ENCODE measurements at regions not wholly inside any gene's neighbourhood (a gene's known extent, or its start where the extent isn't known, plus 50 kb on each side); places are given as distances from the start of the nearest gene placed in this dataset.

DNA sequence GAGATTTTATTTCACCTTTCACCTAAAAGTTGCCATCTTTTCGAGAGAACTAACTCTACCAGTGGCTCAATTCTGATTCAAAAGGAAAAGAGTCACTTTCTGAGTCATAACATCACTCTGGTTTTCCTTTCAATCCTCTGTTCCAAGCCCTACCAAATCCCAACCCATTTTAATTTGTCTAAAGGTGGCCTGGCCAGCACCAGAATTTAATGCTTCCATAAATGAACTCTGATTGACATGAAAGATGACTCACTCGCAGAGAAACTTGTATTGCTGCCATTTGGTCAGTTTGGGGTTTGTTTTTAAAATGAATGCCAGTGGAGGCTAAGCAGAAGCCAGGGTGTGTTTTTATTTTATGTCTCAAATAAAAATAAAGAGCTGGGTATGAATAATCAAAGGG lies 117.4 kb upstream of the SOX5 start:
- H2AFZ ChIP-seq (ENCODE audit: insufficient read depth, low read depth, low read length, poor library complexity, severe bottlenecking): no peak overlapping the region
- H3K9me3 ChIP-seq (ENCODE audit: control extremely low read depth in 1 of 3, control insufficient read depth in 2 of 3, insufficient read depth in 1 of 3, low read length in 2 of 3): no peaks in the 10 kb centered on the region
- ChIA-PET POLR2A (no interaction called here), CTCF (no interaction called here)
- Mint-ChIP-seq H3K4me3 (no peak overlapping the region), H3K4me1 (no peaks in the 10 kb centered on the region), H3K9me3 (ENCODE audit: insufficient read depth) (no peaks in the 10 kb centered on the region), H3K27ac (no peak overlapping the region), H3K27me3 (no peaks in the 10 kb centered on the region)
- no peaks in the 10 kb centered on the region for H3K79me2 ChIP-seq (ENCODE audit: control insufficient read depth, insufficient read depth, low read length)
- H3K36me3 ChIP-seq (replicated peaks in 1 of 2; ENCODE audit: control extremely low read depth in 1 of 2, control insufficient read depth in 1 of 2, extremely low read depth in 1 of 2, insufficient read depth in 2 of 2, low read length in 1 of 2): no peaks in the 10 kb centered on the region
- H3K9ac ChIP-seq (ENCODE audit: low read length): no peak overlapping the region
- no peaks in the 10 kb centered on the region for H4K20me1 ChIP-seq (ENCODE audit: control insufficient read depth, insufficient read depth, low read length, poor library complexity, severe bottlenecking)
- intact Hi-C loops (cut with micrococcal nuclease): no loop called here
- H3K27me3 ChIP-seq (replicated peaks in 1 of 4; ENCODE audit: control extremely low read depth in 1 of 4, control insufficient read depth in 3 of 4, insufficient read depth in 4 of 4, low read length in 3 of 4): no peaks in the 10 kb centered on the region
- no peak overlapping the region for H3K27ac ChIP-seq (ENCODE audit: low read length in 2 of 2)
- no peak overlapping the region for H3K4me2 ChIP-seq (replicated peaks; ENCODE audit: low read depth, low read length, poor library complexity, severe bottlenecking)
- ATAC-seq (ENCODE audit: low read depth) (no peak), DNase-seq (no peak)
- no peaks in the 10 kb centered on the region for H3K4me1 ChIP-seq (ENCODE audit: control insufficient read depth in 2 of 2, insufficient read depth in 2 of 2, low read length in 2 of 2)
- TF ChIP-seq, protein P1, sequence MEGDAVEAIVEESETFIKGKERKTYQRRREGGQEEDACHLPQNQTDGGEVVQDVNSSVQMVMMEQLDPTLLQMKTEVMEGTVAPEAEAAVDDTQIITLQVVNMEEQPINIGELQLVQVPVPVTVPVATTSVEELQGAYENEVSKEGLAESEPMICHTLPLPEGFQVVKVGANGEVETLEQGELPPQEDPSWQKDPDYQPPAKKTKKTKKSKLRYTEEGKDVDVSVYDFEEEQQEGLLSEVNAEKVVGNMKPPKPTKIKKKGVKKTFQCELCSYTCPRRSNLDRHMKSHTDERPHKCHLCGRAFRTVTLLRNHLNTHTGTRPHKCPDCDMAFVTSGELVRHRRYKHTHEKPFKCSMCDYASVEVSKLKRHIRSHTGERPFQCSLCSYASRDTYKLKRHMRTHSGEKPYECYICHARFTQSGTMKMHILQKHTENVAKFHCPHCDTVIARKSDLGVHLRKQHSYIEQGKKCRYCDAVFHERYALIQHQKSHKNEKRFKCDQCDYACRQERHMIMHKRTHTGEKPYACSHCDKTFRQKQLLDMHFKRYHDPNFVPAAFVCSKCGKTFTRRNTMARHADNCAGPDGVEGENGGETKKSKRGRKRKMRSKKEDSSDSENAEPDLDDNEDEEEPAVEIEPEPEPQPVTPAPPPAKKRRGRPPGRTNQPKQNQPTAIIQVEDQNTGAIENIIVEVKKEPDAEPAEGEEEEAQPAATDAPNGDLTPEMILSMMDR (IDR thresholded peaks at IDR 0.05): no peak
- TF ChIP-seq EZH2 (IDR thresholded peaks at IDR 0.05; ENCODE audit: borderline replicate concordance, insufficient read depth, low read depth, low read length, poor library complexity, severe bottlenecking): no peak
- 89% methylated on average over 1 of the region's 2 CpGs for WGBS (ENCODE audit: insufficient coverage)
- no peak overlapping the region for H3K4me3 ChIP-seq (ENCODE audit: control extremely low read depth in 1 of 5, extremely low read depth in 1 of 5, insufficient read depth in 1 of 5, low read depth in 2 of 5, low read length in 4 of 5)

DNA sequence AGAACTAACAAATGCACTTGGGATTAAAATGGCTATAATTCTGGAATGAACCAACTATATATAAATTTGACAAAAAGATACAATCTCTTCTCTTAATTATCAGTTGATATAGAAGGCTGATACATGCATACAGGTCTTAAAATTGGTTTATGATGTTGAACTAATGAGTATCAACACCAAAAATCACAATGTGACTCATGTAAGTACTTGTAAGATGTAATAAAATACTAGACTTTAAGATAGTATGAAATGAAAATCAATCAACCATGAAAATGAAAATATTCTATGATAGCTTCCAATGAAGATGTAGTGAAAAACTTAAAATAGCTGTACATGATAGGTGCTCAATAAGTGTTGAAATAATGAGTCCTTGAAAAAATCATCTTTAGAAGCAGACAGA lies 116.6 kb upstream of the SOX5 start:
- intact Hi-C loops (cut with micrococcal nuclease): no loop called here

More for the DNA sequence above, 116.6 kb upstream of the SOX5 start:
- H3K9me3 Mint-ChIP-seq (ENCODE audit: insufficient read depth): no peaks in the 10 kb centered on the region
- POLR2A ChIA-PET: no interaction called here
- no peaks in the 10 kb centered on the region for H3K27me3 Mint-ChIP-seq
- DNase-seq: no peak
- H3K4me1 ChIP-seq (ENCODE audit: control insufficient read depth in 2 of 2, insufficient read depth in 2 of 2, low read length in 2 of 2): no peaks in the 10 kb centered on the region
- H2AFZ ChIP-seq (ENCODE audit: insufficient read depth, low read depth, low read length, poor library complexity, severe bottlenecking): no peak overlapping the region
- H3K9me3 ChIP-seq (ENCODE audit: control extremely low read depth in 1 of 3, control insufficient read depth in 2 of 3, insufficient read depth in 1 of 3, low read length in 2 of 3): no peaks in the 10 kb centered on the region
- H3K27ac Mint-ChIP-seq: no peak overlapping the region
- TF ChIP-seq, protein P1 (IDR thresholded peaks at IDR 0.05): no peak
- no peak for TF ChIP-seq EZH2 (IDR thresholded peaks at IDR 0.05; ENCODE audit: borderline replicate concordance, insufficient read depth, low read depth, low read length, poor library complexity, severe bottlenecking)
- no peaks in the 10 kb centered on the region for H3K79me2 ChIP-seq (ENCODE audit: control insufficient read depth, insufficient read depth, low read length)
- H3K4me3 Mint-ChIP-seq: no peak overlapping the region
- no peak for ATAC-seq (ENCODE audit: low read depth)
- no peak overlapping the region for H3K4me2 ChIP-seq (replicated peaks; ENCODE audit: low read depth, low read length, poor library complexity, severe bottlenecking)
- no peak overlapping the region for H3K27ac ChIP-seq (ENCODE audit: low read length in 2 of 2)
- no peak overlapping the region for H3K4me3 ChIP-seq (ENCODE audit: control extremely low read depth in 1 of 5, extremely low read depth in 1 of 5, insufficient read depth in 1 of 5, low read depth in 2 of 5, low read length in 4 of 5)
- CTCF ChIA-PET: no interaction called here
- no peaks in the 10 kb centered on the region for H3K4me1 Mint-ChIP-seq
- no peak overlapping the region for H3K9ac ChIP-seq (ENCODE audit: low read length)
- H3K36me3 ChIP-seq (replicated peaks in 1 of 2; ENCODE audit: control extremely low read depth in 1 of 2, control insufficient read depth in 1 of 2, extremely low read depth in 1 of 2, insufficient read depth in 2 of 2, low read length in 1 of 2): no peaks in the 10 kb centered on the region
- H3K27me3 ChIP-seq (replicated peaks in 1 of 4; ENCODE audit: control extremely low read depth in 1 of 4, control insufficient read depth in 3 of 4, insufficient read depth in 4 of 4, low read length in 3 of 4): no peaks in the 10 kb centered on the region
- no peaks in the 10 kb centered on the region for H4K20me1 ChIP-seq (ENCODE audit: control insufficient read depth, insufficient read depth, low read length, poor library complexity, severe bottlenecking)
